Left ventricle myocardium inferior (tissue), 1 donor: ENCODE measurements at regions not wholly inside any gene's neighbourhood (a gene's known extent, or its start where the extent isn't known, plus 50 kb on each side); places are given as distances from the start of the nearest gene placed in this dataset.
"Not testable (repeated sequence)": the region's sequence is repeated elsewhere in the genome, so short reads cannot be mapped to it uniquely, and the experiment has no call there.

ENCODE experiments used
- DNase-seq: peaks from one replicate; pipeline ENCODE4 v3.0.0-alpha.2; 2020
- H3K27ac ChIP-seq: fragments of 200-600 bp; replicated peaks from 2 replicates; pipeline ENCODE4 v1.8.0; 2021
- H3K27me3 ChIP-seq: fragments of 200-600 bp; 2 replicates; pipeline ENCODE4 v1.8.0; 2021; ENCODE audit warnings: low read depth
- H3K36me3 ChIP-seq: fragments of 200-600 bp; 2 replicates; pipeline ENCODE4 v1.8.0; 2021
- H3K4me1 ChIP-seq: fragments of 200-600 bp; 2 replicates; pipeline ENCODE4 v1.8.0; 2021
- H3K4me3 ChIP-seq: fragments of 200-600 bp; 2 replicates; pipeline ENCODE4 v1.8.0; 2021; ENCODE audit warnings: mild to moderate bottlenecking, moderate library complexity
- H3K9me3 ChIP-seq: fragments of 200-600 bp; replicated peaks from 2 replicates; pipeline ENCODE4 v1.8.0; 2021
- intact Hi-C: fragments of 100-400 bp; cut with micrococcal nuclease; formaldehyde crosslinking; loops from one replicate; pipeline ENCODE4 v1.11.0; 2022
- TF ChIP-seq, protein P1 (sequence below): fragments of 200-600 bp; IDR thresholded peaks from 2 replicates; pipeline ENCODE4 v1.8.0; 2021; ENCODE audit warnings: antibody characterized with exemption, mild to moderate bottlenecking, borderline replicate concordance
- donor health status: DM: no; HTN: yes; CAD: no; lungs with severe emphysema.

DNA sequence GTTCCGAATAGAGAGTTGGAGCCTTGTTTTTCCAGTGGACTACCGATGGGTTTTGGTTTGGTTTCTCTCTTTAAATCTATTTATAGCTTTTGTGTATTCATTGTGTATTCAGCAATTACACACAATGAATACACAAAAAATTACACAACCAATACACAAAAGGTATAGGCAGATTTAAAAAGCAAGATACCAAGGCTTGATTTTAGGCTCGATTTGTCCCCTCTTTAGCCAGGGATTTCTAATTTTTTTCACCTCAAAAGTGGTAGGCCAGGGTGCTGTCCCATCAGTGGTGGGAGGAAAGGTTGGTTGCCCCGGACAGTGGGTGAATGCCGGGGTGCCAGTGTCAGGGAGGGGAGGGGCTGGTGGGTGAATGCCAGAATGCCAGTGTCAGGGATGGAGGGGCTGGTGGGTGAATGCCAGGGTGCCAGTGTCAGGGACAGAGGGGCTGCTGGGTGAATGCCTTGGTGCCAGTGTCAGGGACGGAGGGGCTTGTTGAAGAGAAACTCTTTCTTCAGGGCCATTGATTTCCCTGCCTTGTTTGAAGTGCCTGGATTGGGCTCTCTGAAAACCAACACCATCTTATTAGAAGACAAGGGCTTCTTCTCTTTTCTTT is 186.2 kb downstream of the GOLGA6L6 start:
- Histone ChIP-seq H3K9me3 (no peaks in the 10 kb centered on the region), H3K27ac (no peak overlapping the region), H3K4me1 (peaks cover 3% of the 10 kb centered on the region), H3K4me3 (no peak overlapping the region), H3K36me3 (no peaks in the 10 kb centered on the region), H3K27me3 (peaks cover 77% of the 10 kb centered on the region)
- TF ChIP-seq, protein P1, sequence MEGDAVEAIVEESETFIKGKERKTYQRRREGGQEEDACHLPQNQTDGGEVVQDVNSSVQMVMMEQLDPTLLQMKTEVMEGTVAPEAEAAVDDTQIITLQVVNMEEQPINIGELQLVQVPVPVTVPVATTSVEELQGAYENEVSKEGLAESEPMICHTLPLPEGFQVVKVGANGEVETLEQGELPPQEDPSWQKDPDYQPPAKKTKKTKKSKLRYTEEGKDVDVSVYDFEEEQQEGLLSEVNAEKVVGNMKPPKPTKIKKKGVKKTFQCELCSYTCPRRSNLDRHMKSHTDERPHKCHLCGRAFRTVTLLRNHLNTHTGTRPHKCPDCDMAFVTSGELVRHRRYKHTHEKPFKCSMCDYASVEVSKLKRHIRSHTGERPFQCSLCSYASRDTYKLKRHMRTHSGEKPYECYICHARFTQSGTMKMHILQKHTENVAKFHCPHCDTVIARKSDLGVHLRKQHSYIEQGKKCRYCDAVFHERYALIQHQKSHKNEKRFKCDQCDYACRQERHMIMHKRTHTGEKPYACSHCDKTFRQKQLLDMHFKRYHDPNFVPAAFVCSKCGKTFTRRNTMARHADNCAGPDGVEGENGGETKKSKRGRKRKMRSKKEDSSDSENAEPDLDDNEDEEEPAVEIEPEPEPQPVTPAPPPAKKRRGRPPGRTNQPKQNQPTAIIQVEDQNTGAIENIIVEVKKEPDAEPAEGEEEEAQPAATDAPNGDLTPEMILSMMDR: no peak
- intact Hi-C loops: no loop called here
- no peak for DNase-seq

- H3K4me3 ChIP-seq, H3K36me3 ChIP-seq, H3K27ac ChIP-seq, H3K9me3 ChIP-seq, intact Hi-C loops, DNase-seq, H3K4me1 ChIP-seq: not testable (repeated sequence)
- peaks cover 82% of the 10 kb centered on the region for H3K27me3 ChIP-seq
These were observed 186.7 kb downstream of the GOLGA6L6 start for GRCh38 chr15:20354884-20355223.

DNA sequence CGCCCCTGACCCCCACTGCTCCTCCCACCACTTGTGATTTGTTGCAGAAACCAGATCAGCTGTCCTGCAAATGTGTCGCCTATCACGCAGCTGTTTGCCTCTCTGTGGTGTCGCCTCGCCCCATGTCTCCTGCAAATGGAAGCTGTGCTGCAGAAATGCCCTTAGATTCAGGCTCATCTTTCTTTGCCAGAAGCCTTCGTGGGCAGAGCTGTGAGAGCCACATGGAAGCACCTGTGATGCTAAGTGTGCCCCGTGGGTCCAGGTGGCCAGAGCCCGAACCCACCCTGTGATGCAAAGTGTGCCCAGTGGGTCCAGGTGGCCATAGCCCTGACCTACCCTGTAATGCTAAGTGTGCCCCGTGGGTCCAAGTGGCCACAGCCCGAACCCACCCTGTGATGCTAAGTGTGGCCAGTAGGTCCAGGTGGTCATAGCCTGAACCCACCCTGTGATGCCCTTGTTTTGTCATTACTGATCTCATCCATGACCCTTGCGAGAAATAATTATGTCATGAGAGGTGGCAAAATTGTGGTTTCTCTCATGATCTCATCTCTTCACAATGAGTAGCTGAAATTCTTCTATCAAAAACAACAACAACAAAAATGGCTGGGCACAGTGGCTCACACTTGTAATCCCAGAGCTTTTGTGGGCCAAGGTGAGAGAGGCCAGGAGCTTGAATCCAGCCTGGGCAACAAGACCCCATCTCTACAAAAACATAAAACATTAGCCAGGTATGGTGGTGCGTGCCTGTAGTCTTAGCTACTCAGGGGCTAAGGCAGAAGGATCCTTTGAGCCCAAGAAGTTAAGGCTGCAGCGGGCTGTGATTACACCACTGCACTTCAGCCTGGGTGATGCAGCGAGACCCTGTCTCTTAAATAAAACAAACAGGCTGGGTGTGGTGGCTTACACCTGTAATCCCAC is 187.4 kb downstream of the GOLGA6L6 start:
- Histone ChIP-seq H3K27me3 (peaks cover 88% of the 10 kb centered on the region), H3K4me3 (no peak overlapping the region), H3K9me3 (no peaks in the 10 kb centered on the region), H3K4me1 (peaks cover 3% of the 10 kb centered on the region), H3K27ac (no peak overlapping the region), H3K36me3 (no peaks in the 10 kb centered on the region)
- DNase-seq: no peak
- TF ChIP-seq, protein P1: no peak
- intact Hi-C loops: no loop called here

GRCh38 chr15:20352241-20353200 is 189.1 kb downstream of the GOLGA6L6 start:
- H3K4me1 ChIP-seq: peaks cover 3% of the 10 kb centered on the region
- H3K4me3 ChIP-seq: no peak overlapping the region
- no peak for DNase-seq
- no peaks in the 10 kb centered on the region for H3K36me3 ChIP-seq
- intact Hi-C loops: no loop called here
- H3K9me3 ChIP-seq: no peaks in the 10 kb centered on the region
- TF ChIP-seq, protein P1: no peak
- no peak overlapping the region for H3K27ac ChIP-seq
- H3K27me3 ChIP-seq: peaks cover 88% of the 10 kb centered on the region

GRCh38 chr15:20351448-20351971 is 190.1 kb downstream of the GOLGA6L6 start:
- peaks cover 9% of the 10 kb centered on the region for H3K9me3 ChIP-seq
- peaks cover 2% of the 10 kb centered on the region for H3K4me1 ChIP-seq
- no peak for DNase-seq
- H3K27me3 ChIP-seq: peaks cover 85% of the 10 kb centered on the region
- TF ChIP-seq, protein P1: no peak
- no peak overlapping the region for H3K4me3 ChIP-seq
- no peak overlapping the region for H3K27ac ChIP-seq
- no peaks in the 10 kb centered on the region for H3K36me3 ChIP-seq
- intact Hi-C loops: no loop called here
